SK-N-MC (cell line): ENCODE measurements at regions not wholly inside any gene's neighbourhood (a gene's known extent, or its start where the extent isn't known, plus 50 kb on each side); places are given as distances from the start of the nearest gene placed in this dataset.
"Not testable (repeated sequence)": the region's sequence is repeated elsewhere in the genome, so short reads cannot be mapped to it uniquely, and the experiment has no call there.

Source experiments
- DNase-seq: peaks from one replicate; pipeline ENCODE4 v3.0.0-alpha.2; 2011; ENCODE audit warnings: low read depth, low spot score
- H3K27ac ChIP-seq: fragments of 200-600 bp; sonication (generic); 2 replicates; pipeline ENCODE4 v1.5.1; 2016; ENCODE audit warnings: mixed run types
- H3K36me3 ChIP-seq: fragments of 200-600 bp; sonication (generic); 2 replicates; pipeline ENCODE4 v1.6.1; 2017; ENCODE audit warnings: antibody characterized with exemption, low read length, mixed read lengths; ENCODE audit not compliant: insufficient read depth
- H3K4me3 ChIP-seq: fragments of 200-600 bp; sonication (generic); 2 replicates; pipeline ENCODE4 v1.5.1; 2016
- H3K9ac ChIP-seq: fragments of 200-600 bp; sonication (generic); 2 replicates; pipeline ENCODE4 v1.8.0; 2017; ENCODE audit warnings: mixed run types, mixed read lengths; ENCODE audit not compliant: insufficient read length
- H3K9me3 ChIP-seq: fragments of 200-600 bp; sonication (generic); 2 replicates; pipeline ENCODE4 v1.6.1; 2017; ENCODE audit warnings: low read depth, mild to moderate bottlenecking, antibody characterized with exemption, low read length, moderate library complexity, mixed read lengths
- EZH2 ChIP-seq: fragments of 200-600 bp; sonication (generic); IDR thresholded peaks from one replicate; pipeline ENCODE4 v1.6.1; 2017; ENCODE audit warnings: antibody characterized with exemption
- FOXP2 ChIP-seq: optimal IDR thresholded peaks from 2 replicates; pipeline ENCODE3; 2011; ENCODE audit warnings: mild to moderate bottlenecking, moderate library complexity; ENCODE audit not compliant: insufficient read depth; ENCODE audit errors: extremely low read length, control extremely low read depth
- POLR2AphosphoS5 ChIP-seq: IDR thresholded peaks from 2 replicates; pipeline ENCODE4 v1.6.1; 2012; ENCODE audit warnings: mild to moderate bottlenecking, low read depth, low read length, borderline replicate concordance

GRCh38 chr4:66123831-66124413 is 453.6 kb upstream of the EPHA5 start:
- no peaks in the 10 kb centered on the region for H3K9me3 ChIP-seq
- no peak for DNase-seq
- no peak overlapping the region for H3K27ac ChIP-seq
- no peak overlapping the region for H3K9ac ChIP-seq
- H3K4me3 ChIP-seq, result no peak overlapping the region
- no peak for TF ChIP-seq EZH2
- no peak for TF ChIP-seq POLR2AphosphoS5
- no peak for TF ChIP-seq FOXP2
- H3K36me3 ChIP-seq, result no peaks in the 10 kb centered on the region

- no peak for TF ChIP-seq FOXP2
- TF ChIP-seq EZH2, result no peak
- TF ChIP-seq POLR2AphosphoS5, result no peak
Observed at GRCh38 chr4:66123190-66123589, 452.9 kb upstream of the EPHA5 start.

GRCh38 chr4:66115231-66115630 is 444.9 kb upstream of the EPHA5 start:
- H3K36me3 ChIP-seq, H3K27ac ChIP-seq, H3K4me3 ChIP-seq, H3K9ac ChIP-seq, H3K9me3 ChIP-seq, DNase-seq: not testable (repeated sequence)

More at GRCh38 chr4:66123190-66123589, 452.9 kb upstream of the EPHA5 start:
- Histone ChIP-seq H3K9me3 (no peaks in the 10 kb centered on the region), H3K36me3 (no peaks in the 10 kb centered on the region), H3K27ac (no peak overlapping the region), H3K9ac (no peak overlapping the region), H3K4me3 (no peak overlapping the region)
- DNase-seq, result no peak

- TF ChIP-seq FOXP2 (no peak), POLR2AphosphoS5 (no peak), EZH2 (no peak)
- DNase-seq, result no peak
Observed at GRCh38 chr4:66108898-66109297, 438.6 kb upstream of the EPHA5 start.

GRCh38 chr4:66097218-66097617 is 426.9 kb upstream of the EPHA5 start:
- no peak overlapping the region for H3K9ac ChIP-seq
- no peak for TF ChIP-seq POLR2AphosphoS5
- DNase-seq, result no peak
- no peaks in the 10 kb centered on the region for H3K36me3 ChIP-seq
- no peak overlapping the region for H3K4me3 ChIP-seq
- no peak overlapping the region for H3K27ac ChIP-seq
- no peaks in the 10 kb centered on the region for H3K9me3 ChIP-seq

More at GRCh38 chr4:66108898-66109297, 438.6 kb upstream of the EPHA5 start:
- H3K9me3 ChIP-seq, result no peaks in the 10 kb centered on the region
- no peak overlapping the region for H3K27ac ChIP-seq
- no peaks in the 10 kb centered on the region for H3K36me3 ChIP-seq
- no peak overlapping the region for H3K4me3 ChIP-seq
- no peak overlapping the region for H3K9ac ChIP-seq

GRCh38 chr4:66095065-66095464 is 424.8 kb upstream of the EPHA5 start:
- DNase-seq, result no peak
- H3K9ac ChIP-seq, result no peak overlapping the region

GRCh38 chr4:66094070-66094469 is 423.8 kb upstream of the EPHA5 start:
- no peaks in the 10 kb centered on the region for H3K36me3 ChIP-seq
- no peak overlapping the region for H3K27ac ChIP-seq
- no peak for DNase-seq
- H3K9ac ChIP-seq, result no peak overlapping the region
- TF ChIP-seq EZH2 (no peak), POLR2AphosphoS5 (no peak), FOXP2 (no peak)
- no peak overlapping the region for H3K4me3 ChIP-seq
- no peaks in the 10 kb centered on the region for H3K9me3 ChIP-seq

More at GRCh38 chr4:66095065-66095464, 424.8 kb upstream of the EPHA5 start:
- no peaks in the 10 kb centered on the region for H3K9me3 ChIP-seq
- no peak for TF ChIP-seq POLR2AphosphoS5
- no peak for TF ChIP-seq FOXP2
- TF ChIP-seq EZH2, result no peak
- H3K4me3 ChIP-seq, result no peak overlapping the region
- H3K36me3 ChIP-seq, result no peaks in the 10 kb centered on the region
- H3K27ac ChIP-seq, result no peak overlapping the region

GRCh38 chr4:66091786-66092185 is 421.5 kb upstream of the EPHA5 start:
- no peaks in the 10 kb centered on the region for H3K36me3 ChIP-seq
- no peak overlapping the region for H3K27ac ChIP-seq
- TF ChIP-seq EZH2 (no peak), POLR2AphosphoS5 (no peak), FOXP2 (no peak)
- H3K9ac ChIP-seq, result no peak overlapping the region
- DNase-seq, result no peak
- H3K4me3 ChIP-seq, result no peak overlapping the region
- no peaks in the 10 kb centered on the region for H3K9me3 ChIP-seq

GRCh38 chr4:66073961-66074360 is 403.7 kb upstream of the EPHA5 start:
- Histone ChIP-seq H3K9me3 (no peaks in the 10 kb centered on the region), H3K9ac (no peak overlapping the region), H3K4me3 (no peak overlapping the region), H3K36me3 (no peaks in the 10 kb centered on the region), H3K27ac (no peak overlapping the region)
- DNase-seq, result no peak
- TF ChIP-seq EZH2 (no peak), FOXP2 (no peak), POLR2AphosphoS5 (no peak)

- no peak for TF ChIP-seq EZH2
- no peak for TF ChIP-seq POLR2AphosphoS5
- TF ChIP-seq FOXP2, result no peak
- H3K9ac ChIP-seq, result no peak overlapping the region
- no peak overlapping the region for H3K27ac ChIP-seq
- H3K36me3 ChIP-seq, result no peaks in the 10 kb centered on the region
- no peak for DNase-seq
- no peaks in the 10 kb centered on the region for H3K9me3 ChIP-seq
- no peak overlapping the region for H3K4me3 ChIP-seq
Observed at GRCh38 chr4:66071911-66072310, 401.6 kb upstream of the EPHA5 start.
